H1 (cell line): ENCODE measurements at regions not wholly inside any gene's neighbourhood (a gene's known extent, or its start where the extent isn't known, plus 50 kb on each side); places are given as distances from the start of the nearest gene placed in this dataset.

Experiments
- CTCF ChIA-PET: fragments of 300-600 bp; sonication (Branson Sonifier 250); formaldehyde crosslinking; loops from one replicate; lab custom pipeline; 2021; ENCODE audit not compliant: partially characterized antibody; lab: Charles Lee
- POLR2A ChIA-PET: fragments of 300-600 bp; sonication (Branson Sonifier 250); formaldehyde crosslinking; loops from one replicate; lab custom pipeline; 2021; ENCODE audit warnings: inconsistent platforms; ENCODE audit not compliant: partially characterized antibody; lab: Charles Lee
- DNase-seq, 2 experiments: peaks; one replicate each; pipeline versions ENCODE4 v3.0.0 to v3.0.0-alpha.2; 2010 to 2022; ENCODE audit warnings: low spot score in 2 of 2, low read depth in 1 of 2, mixed read lengths in 1 of 2
- FAIRE-seq: peaks from 2 replicates; lab custom pipeline; 2011; peaks lifted over from hg19 to GRCh38; lab: Jason Lieb, UNC
- H2AFZ ChIP-seq: 2 replicates; pipeline ENCODE4 v1.8.1; 2012; ENCODE audit warnings: low read length, inconsistent platforms
- H2AK5ac ChIP-seq: 2 replicates; pipeline ENCODE4 v1.6.1; 2013; ENCODE audit warnings: low read depth, low read length
- H2BK120ac ChIP-seq: replicated peaks from 2 replicates; pipeline ENCODE3; 2013; ENCODE audit warnings: low read depth, low read length, inconsistent platforms
- H2BK12ac ChIP-seq: 2 replicates; pipeline ENCODE4 v1.6.1; 2013; ENCODE audit warnings: low read depth, low read length
- H2BK15ac ChIP-seq: 2 replicates; pipeline ENCODE4 v1.6.1; 2013; ENCODE audit warnings: low read length
- H2BK20ac ChIP-seq: 2 replicates; pipeline ENCODE4 v1.6.1; 2013; ENCODE audit warnings: low read length
- H2BK5ac ChIP-seq: 2 replicates; pipeline ENCODE4 v1.6.1; 2013; ENCODE audit warnings: low read depth, low read length
- H3K14ac ChIP-seq: 2 replicates; pipeline ENCODE4 v1.6.1; 2013; ENCODE audit warnings: inconsistent platforms; ENCODE audit not compliant: insufficient read length
- H3K18ac ChIP-seq: 2 replicates; pipeline ENCODE4 v1.6.1; 2013; ENCODE audit warnings: low read length; ENCODE audit errors: extremely low read depth
- H3K23ac ChIP-seq: 2 replicates; pipeline ENCODE4 v1.6.1; 2013; ENCODE audit warnings: inconsistent platforms; ENCODE audit not compliant: insufficient read length
- H3K23me2 ChIP-seq: 2 replicates; pipeline ENCODE4 v1.6.1; 2013; ENCODE audit warnings: low read depth, low read length
- H3K27ac ChIP-seq: 2 replicates; pipeline ENCODE4 v1.6.1; 2011; ENCODE audit warnings: low read depth, low read length, inconsistent platforms
- H3K27me3 ChIP-seq, 4 experiments: replicated peaks in 1 of 4; 1 replicate in 1 of 4; 2 replicates in 3 of 4; pipeline versions ENCODE4 v1.6.1 to v1.8.1; 2011 to 2013; ENCODE audit warnings: low read length in 3 of 4, mild to moderate bottlenecking in 3 of 4, inconsistent platforms in 2 of 4, mixed read lengths in 2 of 4, moderate library complexity in 1 of 4; ENCODE audit not compliant: control insufficient read depth in 3 of 4, insufficient read depth in 3 of 4; ENCODE audit errors: extremely low read depth in 1 of 4
- H3K36me3 ChIP-seq, 4 experiments: 2 replicates each; pipeline versions ENCODE4 v1.6.1 to v1.8.1; 2011 to 2013; ENCODE audit warnings: mild to moderate bottlenecking in 4 of 4, low read length in 3 of 4, moderate library complexity in 2 of 4, control low read depth in 1 of 4, inconsistent platforms in 1 of 4; ENCODE audit not compliant: insufficient read depth in 4 of 4, control insufficient read depth in 2 of 4
- H3K4ac ChIP-seq: replicated peaks from 2 replicates; pipeline ENCODE3; 2013; ENCODE audit warnings: low read length, low read depth, mixed read lengths, inconsistent platforms; ENCODE audit not compliant: insufficient read length
- H3K4me1 ChIP-seq, 4 experiments: replicated peaks in 1 of 4; 1 replicate in 1 of 4; 2 replicates in 3 of 4; pipeline versions ENCODE4 v1.6.1 to v1.8.1; 2011 to 2013; ENCODE audit warnings: low read length in 3 of 4, inconsistent platforms in 2 of 4, mixed read lengths in 1 of 4; ENCODE audit not compliant: insufficient read depth in 4 of 4, control insufficient read depth in 3 of 4
- H3K4me2 ChIP-seq, 2 experiments: 2 replicates each; pipeline versions ENCODE4 v1.6.1 to v1.8.1; 2011 to 2013; ENCODE audit warnings: low read depth in 2 of 2, low read length in 2 of 2, control low read depth in 1 of 2, inconsistent platforms in 1 of 2, mild to moderate bottlenecking in 1 of 2; ENCODE audit not compliant: insufficient read depth in 1 of 2
- H3K4me3 ChIP-seq, 4 experiments: fragments of 200-600, 300-600 bp in 1 of 4; sonication (generic), shearing (Covaris generic), sonication (Bioruptor Twin) in 1 of 4; 2 replicates each; pipeline versions ENCODE4 v1.5.1 to v1.8.1; 2011 to 2016; ENCODE audit warnings: low read length in 4 of 4, low read depth in 3 of 4, control low read depth in 2 of 4, inconsistent platforms in 2 of 4, mild to moderate bottlenecking in 2 of 4, mixed read lengths in 1 of 4, moderate library complexity in 1 of 4; ENCODE audit not compliant: insufficient read depth in 2 of 4; ENCODE audit errors: extremely low read depth in 1 of 4
- H3K56ac ChIP-seq: replicated peaks from 2 replicates; pipeline ENCODE3; 2013; ENCODE audit warnings: low read depth, mild to moderate bottlenecking, mixed read lengths, low read length, inconsistent platforms; ENCODE audit not compliant: insufficient read length
- H3K79me1 ChIP-seq: 2 replicates; pipeline ENCODE4 v1.6.1; 2013; ENCODE audit warnings: low read depth, low read length, control low read depth
- H3K79me2 ChIP-seq, 2 experiments: 2 replicates each; pipeline versions ENCODE4 v1.6.1 to v1.8.1; 2012 to 2013; ENCODE audit warnings: low read length in 2 of 2, mild to moderate bottlenecking in 2 of 2, inconsistent platforms in 1 of 2; ENCODE audit not compliant: insufficient read depth in 2 of 2, control insufficient read depth in 1 of 2
- H3K9ac ChIP-seq, 4 experiments: replicated peaks in 1 of 4; 1 replicate in 1 of 4; 2 replicates in 3 of 4; pipeline versions ENCODE4 v1.6.1 to v1.8.1; 2011 to 2013; ENCODE audit warnings: low read depth in 3 of 4, low read length in 3 of 4, control low read depth in 2 of 4, mild to moderate bottlenecking in 2 of 4, moderate library complexity in 2 of 4, inconsistent platforms in 1 of 4; ENCODE audit errors: extremely low read depth in 1 of 4
- H3K9me3 ChIP-seq, 2 experiments: 2 replicates each; pipeline versions ENCODE4 v1.6.1 to v1.8.1; 2012 to 2013; ENCODE audit warnings: mild to moderate bottlenecking in 2 of 2, moderate library complexity in 2 of 2, control low read depth in 1 of 2, inconsistent platforms in 1 of 2, low read depth in 1 of 2, low read length in 1 of 2, mixed read lengths in 1 of 2; ENCODE audit not compliant: insufficient read depth in 2 of 2
- H4K20me1 ChIP-seq, 2 experiments: replicated peaks in 1 of 2; 2 replicates each; pipeline versions ENCODE3 to v1.8.1; 2011 to 2013; ENCODE audit warnings: inconsistent platforms in 2 of 2, low read length in 2 of 2, mild to moderate bottlenecking in 1 of 2; ENCODE audit not compliant: insufficient read depth in 2 of 2, control insufficient read depth in 1 of 2
- H4K5ac ChIP-seq: 2 replicates; pipeline ENCODE4 v1.6.1; 2013; ENCODE audit warnings: low read length, low read depth, mixed read lengths, inconsistent platforms; ENCODE audit not compliant: insufficient read length
- H4K8ac ChIP-seq: 2 replicates; pipeline ENCODE4 v1.8.0; 2013; ENCODE audit warnings: mild to moderate bottlenecking, moderate library complexity, low read length, inconsistent platforms; ENCODE audit not compliant: insufficient read depth; ENCODE audit errors: extremely low read depth
- H4K91ac ChIP-seq: replicated peaks from 2 replicates; pipeline ENCODE3; 2013; ENCODE audit warnings: low read length, mixed read lengths, inconsistent platforms; ENCODE audit not compliant: insufficient read length
- CEBPB ChIP-seq: IDR thresholded peaks from 2 replicates; pipeline ENCODE4 v1.6.1; 2012; ENCODE audit warnings: low read depth, low read length
- EGR1 ChIP-seq: IDR thresholded peaks from 2 replicates; pipeline ENCODE4 v1.6.1; 2011; ENCODE audit warnings: low read depth, low read length, borderline replicate concordance
- KDM4A ChIP-seq: IDR thresholded peaks from one replicate; pipeline ENCODE4 v1.7.1; 2012; ENCODE audit warnings: low read depth, mild to moderate bottlenecking, moderate library complexity, low read length, inconsistent platforms; ENCODE audit not compliant: severe bottlenecking
- NANOG ChIP-seq: IDR thresholded peaks from 2 replicates; pipeline ENCODE4 v1.6.1; 2011; ENCODE audit warnings: low read length, low read depth, mild to moderate bottlenecking, inconsistent platforms; ENCODE audit not compliant: insufficient read depth, poor library complexity, severe bottlenecking
- PHF8 ChIP-seq: fragments of 200-600 bp; sonication (generic); conservative IDR thresholded peaks from 2 replicates; pipeline ENCODE4 v1.7.1; 2012; ENCODE audit warnings: low read depth, mild to moderate bottlenecking, inconsistent platforms, low read length, moderate library complexity
- RFX5 ChIP-seq: IDR thresholded peaks from 2 replicates; pipeline ENCODE4 v1.6.1; 2011; ENCODE audit warnings: low read depth, low read length, improper control_type of control experiment, borderline replicate concordance
- TBP ChIP-seq: IDR thresholded peaks from 2 replicates; pipeline ENCODE4 v1.6.1; 2011; ENCODE audit warnings: low read depth, low read length, improper control_type of control experiment
- WGBS, 2 experiments: shearing (Covaris generic) in 1 of 2; methylation state at CpG; one replicate each; pipeline versions ENCODE4 v1.1.6 to v1.1.7; 2013 to 2015; ENCODE audit warnings: low lambda C conversion rate in 2 of 2, mixed read lengths in 2 of 2, inconsistent platforms in 1 of 2, low coverage in 1 of 2, missing lambda C conversion rate in 1 of 2; ENCODE audit not compliant: insufficient replicate concordance in 2 of 2, insufficient coverage in 1 of 2, insufficient read length in 1 of 2; ENCODE audit errors: extremely low coverage in 1 of 2, missing lambda C conversion rate in 1 of 2; 5-methylcytosine and 5-hydroxymethylcytosine counted together
- TF ChIP-seq, protein P1 (sequence below): IDR thresholded peaks from 2 replicates; pipeline ENCODE4 v1.6.1; 2012; ENCODE audit warnings: inconsistent platforms
- TF ChIP-seq, protein P2 (sequence below): IDR thresholded peaks from 2 replicates; pipeline ENCODE4 v1.6.1; 2011; ENCODE audit warnings: low read depth, mild to moderate bottlenecking, low read length; ENCODE audit not compliant: insufficient read depth

- no peaks in the 10 kb centered on the region for H3K4me1 ChIP-seq
- DNase-seq (no peak), FAIRE-seq (no peak)
- no peaks in the 10 kb centered on the region for H4K20me1 ChIP-seq
- H2BK15ac ChIP-seq = no peak overlapping the region
- no peak overlapping the region for H4K8ac ChIP-seq
- H3K4ac ChIP-seq = no peak overlapping the region
- no peak overlapping the region for H4K5ac ChIP-seq
- H3K9ac ChIP-seq = no peak overlapping the region
- H3K79me2 ChIP-seq = no peaks in the 10 kb centered on the region
- H4K91ac ChIP-seq = no peak overlapping the region
- no peak overlapping the region for H3K4me2 ChIP-seq
- no peak overlapping the region for H2BK5ac ChIP-seq
- CTCF ChIA-PET = no interaction called here
- H3K9me3 ChIP-seq = no peaks in the 10 kb centered on the region
- H3K4me3 ChIP-seq = no peak overlapping the region
- H3K36me3 ChIP-seq = no peaks in the 10 kb centered on the region
- H2BK120ac ChIP-seq = no peak overlapping the region
- no peak overlapping the region for H3K23ac ChIP-seq
- POLR2A ChIA-PET = no interaction called here
- H3K27ac ChIP-seq = no peak overlapping the region
- H3K23me2 ChIP-seq = no peaks in the 10 kb centered on the region
- TF ChIP-seq PHF8 = no peak
- no peak for TF ChIP-seq NANOG
- TF ChIP-seq, protein P1, sequence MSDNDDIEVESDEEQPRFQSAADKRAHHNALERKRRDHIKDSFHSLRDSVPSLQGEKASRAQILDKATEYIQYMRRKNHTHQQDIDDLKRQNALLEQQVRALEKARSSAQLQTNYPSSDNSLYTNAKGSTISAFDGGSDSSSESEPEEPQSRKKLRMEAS = no peak
- TF ChIP-seq, protein P2, sequence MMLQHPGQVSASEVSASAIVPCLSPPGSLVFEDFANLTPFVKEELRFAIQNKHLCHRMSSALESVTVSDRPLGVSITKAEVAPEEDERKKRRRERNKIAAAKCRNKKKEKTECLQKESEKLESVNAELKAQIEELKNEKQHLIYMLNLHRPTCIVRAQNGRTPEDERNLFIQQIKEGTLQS = no peak
- no peak for TF ChIP-seq KDM4A
- no peak for TF ChIP-seq TBP
- TF ChIP-seq RFX5 = no peak
- no peak for TF ChIP-seq CEBPB
- no peak for TF ChIP-seq EGR1
- no peak overlapping the region for H3K18ac ChIP-seq
- 87 to 100% methylated on average over 1 to 6 of the region's 6 CpGs for WGBS, 2 experiments
- H3K79me1 ChIP-seq = no peaks in the 10 kb centered on the region
- H2BK20ac ChIP-seq = no peak overlapping the region
- H3K14ac ChIP-seq = no peak overlapping the region
- H3K56ac ChIP-seq = no peak overlapping the region
- H2BK12ac ChIP-seq = no peak overlapping the region
- no peak overlapping the region for H2AK5ac ChIP-seq
- H2AFZ ChIP-seq = no peak overlapping the region
- H3K27me3 ChIP-seq = no peaks in the 10 kb centered on the region
These were observed 423.6 kb downstream of the HAO1 start for GRCh38 chr20:7516621-7517111.
